Tibial nerve (tissue), 4 donors: ENCODE measurements at regions not wholly inside any gene's neighbourhood (a gene's known extent, or its start where the extent isn't known, plus 50 kb on each side); places are given as distances from the start of the nearest gene placed in this dataset.

Source experiments
- EP300 ChIP-seq, 2 donors: sonication (generic); formaldehyde crosslinking; IDR thresholded peaks; one replicate each; pipeline ENCODE4 v1.6.1; 2017; ENCODE audit warnings: antibody characterized with exemption in 2 of 2, mild to moderate bottlenecking in 1 of 2
- POLR2A ChIP-seq, 2 donors: fragments of 450-650 bp; IDR thresholded peaks; one replicate each; pipeline ENCODE4 v1.6.1; 2017; ENCODE audit warnings: antibody characterized with exemption in 2 of 2, mild to moderate bottlenecking in 2 of 2, moderate library complexity in 2 of 2
- TF ChIP-seq, protein P1 (sequence below), 5 experiments: fragments of 200-600 bp in 3 of 5; fragments of 450-650 bp in 2 of 5; sonication (generic) in 3 of 5; IDR thresholded peaks; one replicate each; pipeline ENCODE4 v1.5.1; 2016 to 2019; ENCODE audit warnings: antibody characterized with exemption in 5 of 5, mild to moderate bottlenecking in 3 of 5, moderate library complexity in 2 of 5

DNA sequence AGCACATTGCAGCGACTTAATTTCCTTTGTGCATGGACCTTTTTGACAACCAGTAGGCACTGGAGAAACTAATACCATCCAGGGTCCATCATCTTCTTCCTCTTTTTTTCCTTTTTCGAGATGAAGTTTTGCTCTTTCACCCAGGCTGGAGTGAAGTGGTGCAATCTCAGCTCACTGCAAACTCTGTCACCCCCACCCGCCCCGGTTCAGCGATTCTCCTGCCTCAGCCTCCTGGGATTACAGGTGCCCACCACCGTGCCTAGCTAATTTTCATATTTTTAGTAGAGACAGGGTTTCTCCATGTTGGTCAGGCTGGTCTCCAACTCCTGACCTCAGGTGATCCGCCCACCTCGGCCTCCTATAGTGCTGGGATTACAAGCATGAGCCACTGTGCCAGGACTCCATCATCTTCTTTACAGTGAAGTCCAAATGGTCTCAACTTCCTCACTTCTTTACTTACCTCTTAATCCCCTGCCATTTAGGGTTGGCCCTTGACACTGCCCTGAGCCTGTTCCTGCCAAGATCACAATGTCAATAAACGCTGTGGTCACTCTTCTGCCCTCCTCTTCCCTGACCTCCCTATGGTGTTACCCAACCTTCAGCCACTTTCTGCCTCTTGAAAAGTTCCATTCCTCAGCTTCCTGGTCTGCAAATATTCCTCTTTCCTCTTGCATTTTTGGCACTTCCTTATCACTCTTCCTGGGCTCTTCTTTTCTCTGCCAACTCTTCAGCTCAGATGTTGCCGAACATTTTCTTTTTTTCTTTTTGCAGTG is 119.8 kb upstream of the SLC34A2 start:
- no peak for TF ChIP-seq POLR2A (IDR thresholded peaks at IDR 0.05)
- TF ChIP-seq, protein P1, sequence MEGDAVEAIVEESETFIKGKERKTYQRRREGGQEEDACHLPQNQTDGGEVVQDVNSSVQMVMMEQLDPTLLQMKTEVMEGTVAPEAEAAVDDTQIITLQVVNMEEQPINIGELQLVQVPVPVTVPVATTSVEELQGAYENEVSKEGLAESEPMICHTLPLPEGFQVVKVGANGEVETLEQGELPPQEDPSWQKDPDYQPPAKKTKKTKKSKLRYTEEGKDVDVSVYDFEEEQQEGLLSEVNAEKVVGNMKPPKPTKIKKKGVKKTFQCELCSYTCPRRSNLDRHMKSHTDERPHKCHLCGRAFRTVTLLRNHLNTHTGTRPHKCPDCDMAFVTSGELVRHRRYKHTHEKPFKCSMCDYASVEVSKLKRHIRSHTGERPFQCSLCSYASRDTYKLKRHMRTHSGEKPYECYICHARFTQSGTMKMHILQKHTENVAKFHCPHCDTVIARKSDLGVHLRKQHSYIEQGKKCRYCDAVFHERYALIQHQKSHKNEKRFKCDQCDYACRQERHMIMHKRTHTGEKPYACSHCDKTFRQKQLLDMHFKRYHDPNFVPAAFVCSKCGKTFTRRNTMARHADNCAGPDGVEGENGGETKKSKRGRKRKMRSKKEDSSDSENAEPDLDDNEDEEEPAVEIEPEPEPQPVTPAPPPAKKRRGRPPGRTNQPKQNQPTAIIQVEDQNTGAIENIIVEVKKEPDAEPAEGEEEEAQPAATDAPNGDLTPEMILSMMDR (IDR thresholded peaks at IDR 0.05) = no peak
- no peak for TF ChIP-seq EP300 (IDR thresholded peaks at IDR 0.05)
